ENCODE measurements at regions not wholly inside any gene's neighbourhood (a gene's known extent, or its start where the extent isn't known, plus 50 kb on each side); places are given as distances from the start of the nearest gene placed in this dataset.

DNA sequence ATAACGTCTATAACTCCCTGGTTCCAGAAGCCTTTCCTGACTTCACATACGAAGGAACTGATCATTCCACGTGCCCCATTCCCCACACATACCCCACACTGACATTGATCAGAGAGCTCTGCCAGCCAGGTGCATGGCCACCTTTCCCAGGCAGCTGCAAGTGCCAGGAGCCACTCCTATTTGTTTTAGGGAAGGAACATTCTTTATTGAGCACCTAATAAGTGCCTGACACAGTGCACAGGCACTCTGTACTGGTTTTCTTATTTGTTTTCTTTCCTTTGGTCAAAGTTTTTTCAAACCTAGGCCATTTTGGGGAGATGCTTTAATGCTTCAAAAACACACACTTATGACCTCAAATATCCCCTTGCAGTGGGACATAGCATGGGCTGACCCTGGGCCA is 50.0 kb downstream of the PITPNM2 start:
- FAIRE-seq = no peak

DNA sequence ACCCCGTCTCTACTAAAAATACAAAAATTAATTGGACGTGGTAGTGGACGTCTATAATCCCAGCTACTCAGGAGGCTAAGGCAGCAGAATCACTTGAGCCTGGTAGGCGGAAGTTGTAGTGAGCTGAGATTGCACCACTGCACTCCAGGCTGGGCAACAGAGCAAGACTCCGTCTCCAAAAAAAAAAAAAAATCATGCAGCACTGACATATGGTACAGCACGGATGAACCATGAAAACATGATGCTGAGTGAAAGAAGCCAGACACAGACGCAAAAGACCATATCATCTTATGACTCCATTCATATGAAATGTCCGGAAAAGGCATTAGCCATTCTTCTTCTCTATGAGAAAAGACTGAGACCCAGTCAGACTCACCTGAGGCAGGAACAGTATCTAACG is 50.4 kb downstream of the PITPNM2 start:
- FAIRE-seq (no peak), DNase-seq (ENCODE audit: extremely low spot score, insufficient read length, low read depth) (no peak)

More for the DNA sequence above, 50.0 kb downstream of the PITPNM2 start:
- DNase-seq (ENCODE audit: extremely low spot score, insufficient read length, low read depth) = no peak

DNA sequence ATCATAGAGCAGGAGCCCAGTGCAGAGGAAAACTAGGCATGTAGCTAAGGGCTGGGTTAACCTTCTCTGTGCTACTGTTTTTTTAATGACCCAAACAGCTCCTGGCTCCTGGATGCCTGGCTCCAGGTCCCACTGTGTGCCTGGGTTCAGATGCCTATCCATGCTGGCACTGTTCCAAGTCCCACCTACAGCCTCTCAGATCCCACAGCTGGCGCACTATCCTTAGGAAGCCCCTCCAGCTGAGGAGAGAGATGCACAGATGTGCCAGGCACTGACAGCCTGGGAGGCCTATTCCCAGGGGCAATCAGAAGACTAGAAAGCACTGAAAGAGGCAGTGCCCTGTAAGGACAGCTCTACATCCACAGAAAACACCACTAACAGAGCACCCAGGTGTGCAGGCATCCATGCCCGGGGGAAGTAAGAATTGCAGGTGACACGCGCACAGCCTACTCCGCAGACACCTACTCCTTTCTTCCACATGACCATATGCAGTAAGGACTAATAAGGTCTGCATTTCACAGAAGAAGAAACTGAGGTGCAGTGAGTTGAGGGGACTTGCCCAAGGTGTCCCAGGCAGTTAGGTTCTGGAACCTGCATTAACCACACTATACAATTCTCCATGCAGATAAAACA is 51.2 kb downstream of the PITPNM2 start:
- DNase-seq (ENCODE audit: extremely low spot score, insufficient read length, low read depth) = no peak
- FAIRE-seq = no peak

DNA sequence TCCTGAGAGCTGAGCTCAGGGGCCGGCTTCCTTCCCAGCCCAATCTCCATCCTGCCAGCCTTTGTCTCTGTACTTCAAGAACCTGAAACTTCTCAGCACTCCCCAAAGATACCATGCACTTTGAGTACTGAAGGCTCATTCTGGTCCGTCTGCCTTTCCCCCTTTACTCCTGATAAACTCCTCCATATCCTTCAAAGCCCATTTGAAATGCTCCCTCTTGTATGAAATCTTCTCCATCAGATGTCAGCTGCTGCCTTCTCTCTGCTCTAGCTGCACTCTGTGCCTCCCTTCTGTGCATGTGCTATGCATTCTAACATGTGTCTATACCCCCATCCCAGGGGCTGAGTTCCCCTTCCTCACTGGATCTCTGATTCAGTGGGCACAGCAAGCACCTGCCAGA is 52.1 kb downstream of the PITPNM2 start:
- no peak for FAIRE-seq
- no peak for DNase-seq (ENCODE audit: extremely low spot score, insufficient read length, low read depth)

DNA sequence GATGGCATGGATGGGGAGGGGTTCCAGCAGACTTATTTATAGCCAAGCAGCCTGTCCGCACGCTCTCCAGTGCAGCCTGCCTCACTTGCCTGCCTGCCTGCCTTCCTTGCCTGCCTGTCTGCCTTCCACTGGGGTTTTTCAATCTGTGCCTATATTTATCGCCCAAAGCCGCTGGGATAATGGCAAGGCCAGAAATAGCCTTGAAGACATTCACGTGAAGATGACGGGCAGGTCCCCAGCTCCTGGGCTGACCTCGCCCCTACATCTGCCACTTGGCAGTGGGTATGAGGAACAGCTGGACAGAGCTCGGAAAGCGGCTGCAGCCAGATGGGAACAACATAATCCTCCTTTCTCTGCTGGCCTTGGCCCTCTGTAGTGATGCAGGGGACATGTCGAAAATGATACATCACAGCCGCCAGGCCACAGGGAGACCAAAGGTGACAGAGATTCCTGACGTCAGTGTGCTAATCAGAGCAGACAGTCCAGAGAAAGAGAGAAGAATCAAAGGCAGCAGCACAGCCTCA is 53.3 kb downstream of the PITPNM2 start:
- DNase-seq (ENCODE audit: extremely low spot score, insufficient read length, low read depth) (no peak), FAIRE-seq (no peak)

DNA sequence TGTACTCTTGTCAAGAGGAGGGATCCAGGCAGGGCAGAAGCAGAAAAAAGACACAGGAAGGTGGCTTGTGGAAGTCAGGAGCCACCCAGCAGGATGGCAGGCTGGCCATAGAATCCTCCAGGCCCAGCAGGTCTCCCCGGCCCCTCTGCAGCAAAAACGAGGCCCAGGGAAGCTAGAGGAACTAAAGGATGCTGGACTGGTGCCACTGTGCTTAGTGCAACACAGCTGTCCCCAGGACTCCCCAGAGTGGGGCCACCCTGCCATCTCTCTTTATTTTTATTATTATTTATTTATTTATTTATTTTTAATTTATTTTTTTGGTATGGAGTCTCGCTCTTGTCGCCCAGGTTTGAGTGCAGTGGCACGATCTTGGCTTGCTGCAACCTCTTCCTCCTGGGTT is 54.1 kb downstream of the PITPNM2 start:
- DNase-seq (ENCODE audit: extremely low spot score, insufficient read length, low read depth) (no peak), FAIRE-seq (no peak)

DNA sequence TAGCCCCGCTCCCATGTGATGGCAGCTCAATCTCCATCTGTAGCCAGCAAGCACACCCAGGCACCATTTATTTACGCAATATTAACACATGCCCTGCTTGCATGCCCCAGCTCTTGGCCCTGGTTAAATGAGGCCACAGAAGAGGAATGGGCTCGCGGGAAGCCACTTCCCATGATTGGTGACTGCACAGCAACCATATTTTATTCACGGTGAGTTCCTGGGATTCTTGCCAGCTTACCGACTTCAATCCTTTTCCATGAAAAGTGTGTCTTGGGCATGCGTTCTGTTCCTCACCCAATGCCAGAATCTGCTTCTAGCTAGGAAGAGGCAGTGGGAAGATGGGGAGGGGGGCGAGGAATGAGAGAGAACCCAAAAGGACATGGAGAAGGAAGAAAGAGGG is 54.7 kb downstream of the PITPNM2 start:
- DNase-seq (ENCODE audit: extremely low spot score, insufficient read length, low read depth) (no peak), FAIRE-seq (no peak)

DNA sequence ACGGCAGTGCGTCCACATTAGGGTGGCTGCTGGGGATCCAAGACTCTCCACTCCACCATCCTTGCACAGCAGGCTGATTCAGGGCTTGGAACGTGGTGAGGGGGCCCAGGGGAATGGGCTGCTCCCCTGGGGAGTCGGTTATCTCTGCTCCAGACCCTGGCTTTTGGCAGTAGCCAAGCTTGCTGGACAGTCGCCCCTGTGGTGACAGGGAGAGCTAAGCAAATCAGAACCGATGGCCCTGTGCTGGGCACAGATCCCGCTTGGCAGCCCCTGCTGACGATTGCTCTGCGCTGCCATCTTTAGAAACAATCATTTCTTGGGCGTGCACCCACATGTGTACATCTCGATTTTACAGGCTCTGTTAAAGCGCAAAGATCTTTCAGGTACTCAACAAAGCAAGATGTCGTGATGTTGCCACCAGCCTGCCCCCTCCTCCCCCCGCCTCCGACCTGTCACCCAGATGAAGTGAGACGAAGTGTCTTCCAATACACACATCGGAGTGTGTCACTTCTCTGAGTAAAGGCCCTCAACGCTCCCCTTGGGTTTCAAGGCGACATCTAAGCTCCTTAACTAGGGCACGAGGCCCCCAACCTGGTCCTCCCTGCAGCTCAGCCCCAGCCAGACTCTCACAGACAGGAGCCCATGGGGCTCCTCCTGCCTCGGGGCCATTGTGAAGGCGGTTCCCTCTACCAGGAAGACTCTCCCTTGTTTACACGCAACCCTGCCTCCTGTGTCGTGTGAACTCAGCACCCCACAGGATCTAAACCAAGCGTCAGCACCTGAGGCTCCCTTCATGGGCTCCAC is 55.6 kb downstream of the PITPNM2 start:
- no peak for DNase-seq (ENCODE audit: extremely low spot score, insufficient read length, low read depth)
- no peak for FAIRE-seq

DNA sequence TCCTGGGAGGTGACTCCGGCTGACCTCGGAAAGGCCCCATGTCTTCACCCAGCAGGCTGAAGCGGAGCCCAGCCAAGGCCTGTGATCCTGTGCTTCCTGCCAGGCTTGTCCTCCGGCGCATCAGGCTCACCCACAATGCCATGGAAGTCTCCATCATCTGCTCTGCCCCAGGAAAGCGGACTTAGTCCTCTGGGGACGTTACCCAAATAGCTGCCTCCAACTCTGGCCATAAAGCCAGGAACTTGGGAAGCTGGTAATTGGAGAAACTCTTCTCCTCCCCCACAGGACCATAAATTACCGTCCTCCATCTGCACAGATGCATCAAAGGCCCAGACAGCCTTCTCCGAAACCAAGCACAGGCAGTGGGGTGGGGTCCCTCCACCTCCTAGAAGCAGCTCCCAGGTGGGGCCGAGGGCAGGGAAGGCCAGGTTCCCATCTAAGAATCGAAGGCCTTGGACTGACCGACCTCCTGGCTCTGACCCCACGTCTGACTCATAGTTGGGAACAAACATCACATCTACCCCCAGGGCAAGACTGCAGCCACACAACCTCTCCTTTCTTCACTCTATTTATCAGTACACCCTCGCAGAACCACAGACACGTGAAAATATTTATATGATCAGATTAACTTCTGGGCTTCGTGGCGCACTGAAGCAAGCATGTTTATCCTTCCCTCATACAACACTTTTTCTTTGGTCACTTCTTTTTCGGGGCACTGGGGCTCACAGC is 56.4 kb downstream of the PITPNM2 start:
- DNase-seq (ENCODE audit: extremely low spot score, insufficient read length, low read depth) = no peak

DNA sequence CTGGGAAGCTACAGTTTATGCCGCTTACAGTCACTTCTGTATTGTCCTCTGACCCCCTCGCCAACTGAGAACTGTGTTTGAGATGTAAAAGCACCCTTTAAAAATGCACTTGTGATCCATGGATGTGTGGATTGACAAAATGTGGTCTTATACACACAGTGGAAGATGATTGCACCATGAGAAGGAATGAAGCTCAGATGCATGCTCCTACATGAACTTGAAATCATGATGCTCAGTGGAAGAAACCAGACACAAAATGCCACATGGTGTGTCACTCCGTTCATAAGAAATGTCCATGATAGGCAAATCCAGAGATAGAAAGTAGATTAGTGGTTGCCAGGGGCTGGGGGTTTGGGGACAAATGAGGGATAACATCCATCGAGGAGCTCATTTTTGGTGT is 58.0 kb downstream of the PITPNM2 start:
- FAIRE-seq = no peak

More for the DNA sequence above, 56.4 kb downstream of the PITPNM2 start:
- FAIRE-seq = no peak

DNA sequence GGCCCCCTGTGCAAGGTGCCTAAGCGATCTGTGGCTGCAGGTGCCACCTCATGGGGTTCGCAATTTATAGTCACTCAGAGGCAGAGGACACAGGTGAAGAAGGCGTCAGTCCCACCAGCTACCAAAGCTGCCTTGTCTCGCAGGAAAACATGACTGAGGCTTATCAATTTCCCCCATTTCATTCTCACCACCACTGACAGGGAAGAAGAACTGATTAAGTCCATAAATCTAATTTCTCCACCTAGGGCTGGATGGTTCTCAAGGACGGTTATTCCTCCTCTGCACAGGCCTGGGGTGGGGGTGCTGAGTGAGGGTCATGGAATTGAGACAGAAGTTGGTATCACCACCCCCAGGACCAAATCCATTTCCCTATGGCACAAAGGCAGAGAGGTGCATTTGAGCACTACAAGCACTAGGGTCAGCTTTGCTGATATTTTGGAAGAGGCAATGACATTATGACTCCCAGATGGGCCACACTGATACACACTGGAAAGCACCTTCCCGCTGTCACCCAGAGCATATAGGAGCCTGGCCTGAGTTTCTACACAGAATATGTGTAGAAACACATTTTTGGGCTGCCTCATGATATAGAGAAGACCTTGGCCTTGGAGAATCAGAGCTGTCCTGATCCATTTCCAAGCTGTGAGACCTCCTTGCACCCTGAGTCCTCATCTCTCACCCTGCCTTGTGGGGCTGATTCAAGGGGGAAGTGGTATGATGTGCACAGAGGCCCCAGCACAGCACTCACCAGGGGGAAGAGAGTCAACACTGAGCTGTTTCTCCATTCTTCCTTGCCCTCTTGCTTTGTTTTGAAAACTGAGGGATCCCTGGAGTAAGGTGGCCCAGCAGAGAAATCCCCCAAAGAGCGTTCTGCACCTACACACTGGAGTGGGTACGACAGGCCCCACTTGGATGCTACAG is 59.4 kb downstream of the PITPNM2 start:
- FAIRE-seq (no peak), DNase-seq (ENCODE audit: extremely low spot score, insufficient read length, low read depth) (no peak)

More for the DNA sequence above, 58.0 kb downstream of the PITPNM2 start:
- DNase-seq (ENCODE audit: extremely low spot score, insufficient read length, low read depth) = no peak

DNA sequence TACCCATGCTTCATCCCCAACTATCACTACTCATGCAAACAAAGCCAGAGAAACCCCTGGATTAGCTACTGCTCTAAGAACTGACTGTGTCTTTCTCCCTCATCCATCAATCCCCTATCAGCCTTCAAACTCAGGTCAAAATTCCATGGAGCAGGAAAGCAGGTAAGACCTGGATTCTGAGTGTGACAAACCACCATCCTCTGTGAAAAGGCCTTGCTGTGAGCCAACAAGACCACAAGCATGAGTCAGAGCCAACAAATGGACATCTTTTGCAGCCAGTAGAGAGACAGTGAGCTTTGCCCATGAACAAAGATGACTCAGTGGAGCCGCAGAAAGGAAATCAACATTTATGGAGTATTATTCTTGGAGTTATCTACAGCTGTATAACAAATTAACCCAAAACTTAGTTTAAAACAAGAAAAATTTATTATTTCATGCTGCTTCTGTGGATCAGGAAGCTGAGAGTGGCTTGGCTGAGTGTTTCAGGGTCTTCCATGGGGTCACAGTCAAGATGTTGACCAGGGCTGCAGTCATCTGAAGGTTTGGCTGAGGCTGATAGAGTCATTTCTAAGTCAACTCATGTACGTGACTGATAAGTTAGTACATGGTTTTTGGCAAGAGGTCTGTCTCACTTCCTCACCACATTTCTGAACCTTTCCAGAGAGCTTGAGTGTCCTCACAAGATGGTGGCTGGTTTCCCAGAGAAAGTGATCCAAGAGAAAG is 61.1 kb downstream of the PITPNM2 start:
- no peak for FAIRE-seq
- DNase-seq (ENCODE audit: extremely low spot score, insufficient read length, low read depth) = no peak

DNA sequence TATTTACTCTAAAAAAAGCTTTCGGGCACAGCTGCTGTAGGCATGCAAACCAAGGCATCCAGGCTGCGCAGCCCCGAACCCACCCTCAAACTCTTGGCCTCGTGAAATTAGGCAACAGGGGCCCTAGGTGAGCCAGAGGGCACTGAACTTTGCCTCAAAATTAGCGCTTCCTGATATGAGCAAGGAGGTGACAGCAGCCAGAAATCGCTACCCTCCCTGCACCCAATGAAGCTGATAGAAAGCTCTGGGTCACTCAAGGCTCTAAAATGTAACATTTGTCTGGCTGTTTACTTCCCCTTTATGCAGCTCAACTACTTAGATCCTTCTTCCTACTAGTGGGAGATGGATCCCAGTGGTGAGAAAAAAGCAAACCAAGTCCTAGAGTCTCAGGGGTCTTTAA is 61.8 kb downstream of the PITPNM2 start:
- FAIRE-seq (no peak), DNase-seq (ENCODE audit: extremely low spot score, insufficient read length, low read depth) (no peak)

DNA sequence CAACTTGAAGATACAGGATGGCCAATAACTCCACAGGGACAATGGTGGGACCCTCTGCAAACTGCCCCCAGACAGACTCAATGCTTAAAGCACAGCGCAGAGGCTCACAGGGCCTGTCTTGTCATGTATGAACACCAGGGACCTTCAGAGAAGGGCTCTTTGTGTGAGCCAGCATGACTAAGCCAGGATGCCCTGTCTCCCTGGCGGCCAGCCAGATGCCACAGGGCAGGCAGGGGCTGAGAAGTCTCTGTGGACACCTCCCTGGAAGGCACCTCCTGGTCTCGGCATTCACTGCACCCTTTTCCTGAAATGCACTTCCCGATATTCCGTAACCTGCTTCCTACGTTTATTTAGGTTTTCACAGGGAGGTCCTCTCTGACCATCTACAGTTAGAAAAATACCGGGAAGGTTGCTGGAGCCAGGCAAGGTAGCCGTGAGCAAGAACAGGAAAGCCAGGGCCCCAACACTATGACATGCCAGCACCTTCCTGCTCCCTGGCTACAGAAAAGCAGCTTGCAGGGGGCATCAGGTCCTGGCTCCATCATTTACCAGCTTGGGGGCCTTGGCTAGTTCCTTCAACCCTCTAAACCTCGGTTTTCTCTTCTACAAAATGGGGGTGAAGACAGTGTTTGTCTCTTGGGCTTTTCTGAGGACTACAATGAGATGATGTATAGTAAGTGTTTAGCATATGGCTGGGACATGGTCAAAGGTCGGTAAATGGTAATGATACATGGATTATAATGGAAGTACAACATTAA is 65.0 kb downstream of the PITPNM2 start:
- no peak for FAIRE-seq

DNA sequence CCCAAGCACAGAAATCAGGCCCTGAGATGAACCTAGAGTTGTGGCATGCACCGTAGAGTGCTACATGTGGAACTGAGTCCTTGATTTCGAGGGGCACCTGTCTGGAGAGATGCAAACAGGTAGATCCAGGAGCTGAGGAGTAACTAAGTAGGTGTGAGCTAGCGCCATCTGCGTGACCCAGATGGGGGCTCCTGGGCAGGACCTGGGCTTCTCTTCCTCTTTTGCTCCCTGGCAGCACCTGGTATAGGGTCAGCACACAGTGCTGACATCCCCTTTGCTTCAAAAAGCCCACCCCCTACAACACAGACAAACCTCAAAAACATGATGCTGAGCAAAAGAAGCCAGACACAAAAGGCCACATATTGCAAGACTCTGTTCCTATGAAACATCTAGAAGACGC is 65.8 kb downstream of the PITPNM2 start:
- DNase-seq (ENCODE audit: extremely low spot score, insufficient read length, low read depth) (no peak), FAIRE-seq (no peak)

More for the DNA sequence above, 65.0 kb downstream of the PITPNM2 start:
- DNase-seq (ENCODE audit: extremely low spot score, insufficient read length, low read depth) = no peak

DNA sequence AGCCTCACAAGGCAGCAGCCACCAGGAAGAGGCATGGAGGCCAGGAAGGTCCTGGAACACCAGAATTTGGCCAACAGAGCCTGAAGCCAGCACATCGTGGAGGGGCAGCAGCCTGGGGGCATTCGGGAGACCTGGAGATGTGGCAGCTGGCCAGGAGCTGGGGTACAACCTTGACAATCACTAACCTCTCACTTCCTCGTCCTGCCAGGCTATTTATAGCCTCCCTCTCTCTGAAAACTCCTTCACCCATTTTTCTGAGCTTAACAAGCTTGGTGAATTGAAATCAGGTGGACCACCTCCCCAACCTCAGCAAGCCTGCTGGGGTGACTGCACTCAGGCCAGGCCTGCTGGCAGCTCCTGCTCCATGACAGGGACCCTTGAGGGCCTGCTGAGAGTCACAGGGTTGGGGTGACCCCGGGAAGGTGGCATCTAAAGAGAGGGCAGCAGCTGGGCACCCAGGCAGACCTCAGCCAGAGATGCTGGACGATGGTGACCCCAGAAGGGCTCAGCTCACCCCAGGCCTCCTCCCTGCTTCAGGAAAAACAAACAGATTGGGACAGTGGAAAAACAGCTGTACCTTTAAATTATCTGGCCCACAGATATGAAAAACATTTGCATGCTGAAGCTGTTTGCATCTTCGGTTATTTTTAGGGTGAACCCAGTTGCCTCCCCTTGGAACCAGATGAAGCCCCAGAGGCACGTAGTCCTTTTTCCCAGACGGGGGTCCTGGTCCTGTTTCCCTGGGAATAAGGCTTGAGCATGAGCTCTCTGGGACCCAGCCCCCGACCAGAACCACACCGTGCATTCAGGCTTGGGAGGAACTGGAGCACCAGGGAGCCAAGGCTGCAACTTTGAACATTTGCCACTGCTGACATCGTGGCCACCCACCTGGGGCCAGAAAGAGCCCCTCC is 67.0 kb downstream of the PITPNM2 start:
- peak; percentile 72 for FAIRE-seq
- no peak for DNase-seq (ENCODE audit: extremely low spot score, insufficient read length, low read depth)

DNA sequence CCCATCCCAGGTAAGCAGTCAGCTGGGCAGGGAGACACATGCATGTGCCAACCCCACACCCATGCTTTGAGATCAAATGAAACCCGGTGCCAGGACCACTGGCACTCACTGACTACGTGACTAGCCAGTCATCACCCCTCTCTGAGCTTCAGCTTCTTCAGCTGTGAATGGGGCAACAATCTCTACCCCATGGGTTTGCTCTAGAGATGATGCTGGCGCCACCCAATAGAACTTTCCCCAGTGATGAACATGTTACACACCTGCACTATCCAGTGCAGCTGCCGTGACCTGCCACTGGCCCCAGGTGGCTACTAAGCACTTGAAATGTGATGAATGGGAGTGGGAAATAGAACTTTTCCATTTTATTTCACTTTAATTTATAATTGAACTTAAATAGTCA is 70.3 kb downstream of the PITPNM2 start:
- FAIRE-seq = no peak

More for the DNA sequence above, 70.3 kb downstream of the PITPNM2 start:
- no peak for DNase-seq (ENCODE audit: extremely low spot score, insufficient read length, low read depth)
